IPS DF 4.7 (cell line): ENCODE measurements at regions not wholly inside any gene's neighbourhood (a gene's known extent, or its start where the extent isn't known, plus 50 kb on each side); places are given as distances from the start of the nearest gene placed in this dataset.
"Not testable (repeated sequence)": the region's sequence is repeated elsewhere in the genome, so short reads cannot be mapped to it uniquely, and the experiment has no call there.

Experiments
- DNase-seq: peaks from one replicate; pipeline ENCODE4 v3.0.0-alpha.2; 2013; ENCODE audit warnings: low spot score; ENCODE audit errors: extremely low read depth

- not testable (repeated sequence) for DNase-seq
Observed at GRCh38 chr6:28621268-28621667, 95.6 kb downstream of the GPX5 start.

GRCh38 chr6:28623242-28623641 lies 97.6 kb downstream of the GPX5 start:
- DNase-seq: not testable (repeated sequence)

GRCh38 chr6:28626386-28626785 lies 100.7 kb downstream of the GPX5 start:
- DNase-seq: not testable (repeated sequence)

DNA sequence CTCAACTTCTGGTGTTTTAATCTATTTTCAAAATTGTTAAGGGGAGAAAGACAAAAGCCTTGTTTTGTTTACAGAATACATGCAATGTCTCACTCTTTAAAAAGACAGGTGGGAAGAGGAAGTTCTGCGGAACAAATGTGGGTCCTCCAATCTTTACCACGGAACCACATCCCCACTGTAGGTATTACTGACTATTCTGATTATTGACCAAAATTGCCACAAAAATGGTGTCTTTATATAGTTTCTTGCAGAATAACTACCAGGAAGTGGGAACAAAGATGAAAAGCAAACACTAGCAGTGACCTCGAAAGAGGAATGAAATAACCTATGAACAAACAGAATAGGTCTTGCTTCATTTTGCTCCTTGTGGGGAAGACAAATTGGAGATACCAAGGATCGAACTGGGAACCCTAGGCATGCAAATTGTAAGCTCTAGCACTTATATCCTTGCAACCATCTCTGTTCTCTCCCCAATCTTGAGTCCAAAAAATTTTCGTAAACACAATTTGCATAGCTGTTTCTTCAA lies 106.7 kb downstream of the GPX5 start:
- no peak for DNase-seq

GRCh38 chr6:28633445-28634215 lies 107.9 kb downstream of the GPX5 start:
- DNase-seq: no peak

DNA sequence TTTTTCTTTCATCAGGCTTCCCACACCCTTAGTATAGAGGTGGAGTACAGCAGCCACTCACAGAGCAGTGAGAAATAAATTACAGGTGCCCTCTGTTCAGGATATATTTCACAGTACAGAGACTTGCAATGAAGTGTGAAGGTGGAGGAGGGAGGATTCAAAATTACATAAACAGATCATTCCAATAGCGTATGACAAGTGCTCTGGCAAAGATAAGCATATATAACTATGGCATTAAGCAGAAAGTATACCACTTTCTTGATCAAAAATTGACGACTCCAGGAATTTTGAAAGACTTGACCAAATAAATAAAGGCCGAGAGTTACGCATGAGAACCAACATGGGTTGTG lies 108.7 kb downstream of the GPX5 start:
- no peak for DNase-seq

- DNase-seq: no peak
Observed at GRCh38 chr6:28634761-28635546, 109.3 kb downstream of the GPX5 start.

DNA sequence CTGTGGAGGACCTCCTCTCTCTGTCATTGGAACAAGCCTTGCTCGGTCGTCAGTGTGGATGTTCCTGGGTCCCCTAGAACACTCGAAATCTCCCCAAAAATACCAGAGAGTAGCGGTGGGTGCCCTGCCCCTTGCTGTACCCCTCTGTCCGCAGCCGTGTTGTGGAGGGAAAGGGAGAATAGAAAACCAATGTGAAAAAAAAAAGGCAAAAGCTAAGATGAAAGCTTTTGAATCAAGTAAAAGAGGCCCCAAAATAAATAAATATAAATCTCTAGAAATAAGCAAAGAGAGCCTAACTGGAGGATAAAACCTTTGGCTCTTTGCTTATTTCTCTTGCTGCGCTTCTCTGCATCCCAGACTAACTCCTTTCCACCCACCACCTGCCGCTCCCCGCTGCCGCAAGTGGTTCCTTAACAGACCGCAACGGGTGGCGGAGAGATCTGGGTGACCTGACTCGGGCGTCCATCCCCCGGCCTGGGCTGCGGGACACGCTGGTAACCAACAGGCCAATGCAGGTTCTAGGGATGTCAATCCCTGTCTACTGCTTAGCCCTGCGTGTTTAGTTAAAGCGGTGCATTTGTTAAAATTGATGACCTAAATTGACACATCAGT lies 110.0 kb downstream of the GPX5 start:
- DNase-seq: no peak

DNA sequence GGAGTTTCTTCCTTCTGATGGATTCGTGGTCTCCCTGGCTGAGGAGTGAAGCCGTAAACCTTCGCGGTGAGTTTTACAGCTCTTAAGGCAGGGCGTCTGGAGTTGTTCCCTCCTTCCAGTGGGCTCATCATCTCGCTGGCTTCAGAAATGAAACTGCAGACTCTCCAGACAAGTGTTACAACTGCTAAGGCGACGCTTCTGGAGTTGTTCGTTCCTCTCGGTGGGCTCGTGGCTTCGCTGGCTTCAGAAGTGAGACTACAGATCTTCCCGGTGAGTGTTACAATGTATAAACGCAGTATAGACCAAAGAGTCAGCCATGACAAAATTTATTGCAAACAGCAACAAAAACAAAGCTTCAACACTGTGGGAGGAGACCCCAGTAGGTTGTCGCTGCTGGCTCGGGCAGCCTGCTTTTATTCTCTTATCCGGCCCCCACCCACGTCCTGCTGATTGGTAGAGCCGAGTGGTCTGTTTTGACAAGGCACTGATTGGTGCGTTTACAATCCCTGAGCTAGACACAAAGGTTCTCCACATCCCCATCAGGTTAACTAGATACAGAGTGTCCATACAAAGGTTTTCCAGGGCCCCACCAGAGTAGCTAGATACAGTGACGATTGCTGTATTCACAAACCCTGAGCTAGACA lies 113.2 kb downstream of the GPX5 start:
- no peak for DNase-seq

DNA sequence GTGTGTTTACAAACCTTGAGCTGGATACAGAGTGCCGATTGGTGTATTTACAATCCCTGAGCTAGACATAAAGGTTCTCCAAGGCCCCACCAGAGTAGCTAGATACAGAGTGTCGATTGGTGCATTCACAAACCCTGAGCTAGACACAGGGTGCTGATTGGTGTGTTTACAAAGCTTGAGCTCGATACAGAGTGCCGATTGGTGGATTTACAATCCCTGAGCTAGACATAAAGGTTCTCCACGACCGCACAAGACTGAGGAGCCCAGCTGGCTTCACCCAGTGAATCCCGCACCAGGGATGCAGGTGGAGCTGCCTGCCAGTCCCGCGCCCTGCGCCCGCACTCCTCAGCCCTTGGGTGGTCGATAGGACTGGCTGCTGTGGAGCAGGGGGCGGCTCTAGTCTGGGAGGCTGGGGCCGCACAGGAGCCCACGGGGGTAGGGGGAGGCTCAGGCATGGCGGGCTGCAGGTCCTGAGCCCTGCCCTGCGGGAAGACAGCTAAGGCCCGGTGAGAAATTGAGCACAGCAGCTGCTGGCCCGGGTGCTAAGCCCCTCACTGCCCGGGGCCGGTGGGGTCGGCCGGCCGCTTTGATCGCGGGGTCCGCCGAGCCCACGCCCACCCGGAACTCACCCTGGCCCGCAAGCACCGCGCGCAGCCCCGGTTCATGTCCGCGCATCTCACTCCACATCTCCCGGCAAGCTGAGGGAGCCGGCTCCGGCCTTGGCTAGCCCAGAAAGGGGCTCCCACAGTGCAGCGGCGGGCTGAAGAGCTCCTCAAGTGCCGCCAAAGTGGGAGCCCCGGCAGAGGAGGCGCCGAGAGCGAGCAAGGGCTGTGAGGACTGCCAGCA lies 114.0 kb downstream of the GPX5 start:
- not testable (repeated sequence) for DNase-seq

DNA sequence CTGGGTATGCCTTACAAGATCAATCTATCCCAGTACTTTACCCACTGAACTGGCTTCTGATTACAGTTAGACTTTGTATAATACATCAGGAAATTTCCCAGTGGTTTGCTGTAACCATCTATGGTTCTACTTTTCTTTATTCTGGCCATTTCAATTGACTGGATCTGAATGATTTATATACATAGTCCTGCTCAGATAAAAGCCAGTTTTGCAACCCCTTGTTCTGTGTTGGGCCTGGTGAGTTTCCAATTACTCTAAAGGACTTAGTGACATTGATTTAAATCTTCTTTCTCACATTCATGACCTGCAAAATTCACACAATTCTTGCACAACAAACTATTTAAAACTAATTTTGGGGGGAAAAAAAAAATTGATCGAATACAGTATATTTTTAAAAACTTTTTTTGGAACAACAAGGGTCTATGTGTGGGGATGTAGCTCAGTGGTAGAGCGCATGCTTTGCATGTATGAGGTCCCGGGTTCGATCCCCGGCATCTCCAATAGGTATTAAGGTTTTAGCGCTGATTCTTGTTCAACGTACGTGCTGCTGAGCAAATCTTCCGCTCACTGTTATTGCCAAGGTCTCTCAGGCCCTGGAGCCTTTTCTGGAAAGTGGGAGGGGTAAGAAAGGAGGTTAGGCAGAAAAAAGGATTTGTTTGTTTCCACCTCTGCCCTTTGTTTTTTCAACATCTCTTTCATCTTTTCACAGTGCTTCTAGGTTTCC lies 117.5 kb downstream of the GPX5 start:
- DNase-seq: no peak

DNA sequence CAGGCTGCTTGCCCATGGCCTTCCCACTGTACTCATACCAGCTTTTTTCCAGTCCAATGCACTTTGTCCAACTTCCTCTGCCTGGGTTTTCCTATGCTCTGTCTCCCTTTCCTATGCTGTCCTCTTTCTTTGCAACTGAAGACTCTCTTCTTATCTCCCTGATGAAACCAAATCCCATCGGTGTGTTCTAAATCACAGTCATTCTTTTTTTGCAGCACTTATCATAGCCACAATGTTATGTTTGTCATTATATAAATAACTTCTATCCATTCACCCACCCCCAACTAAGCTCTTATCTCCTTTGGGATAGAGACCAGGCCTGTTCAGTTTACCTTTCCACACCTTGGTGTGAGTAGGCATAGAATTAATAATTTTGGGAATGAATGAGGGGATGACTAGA lies 121.0 kb downstream of the GPX5 start:
- no peak for DNase-seq

DNA sequence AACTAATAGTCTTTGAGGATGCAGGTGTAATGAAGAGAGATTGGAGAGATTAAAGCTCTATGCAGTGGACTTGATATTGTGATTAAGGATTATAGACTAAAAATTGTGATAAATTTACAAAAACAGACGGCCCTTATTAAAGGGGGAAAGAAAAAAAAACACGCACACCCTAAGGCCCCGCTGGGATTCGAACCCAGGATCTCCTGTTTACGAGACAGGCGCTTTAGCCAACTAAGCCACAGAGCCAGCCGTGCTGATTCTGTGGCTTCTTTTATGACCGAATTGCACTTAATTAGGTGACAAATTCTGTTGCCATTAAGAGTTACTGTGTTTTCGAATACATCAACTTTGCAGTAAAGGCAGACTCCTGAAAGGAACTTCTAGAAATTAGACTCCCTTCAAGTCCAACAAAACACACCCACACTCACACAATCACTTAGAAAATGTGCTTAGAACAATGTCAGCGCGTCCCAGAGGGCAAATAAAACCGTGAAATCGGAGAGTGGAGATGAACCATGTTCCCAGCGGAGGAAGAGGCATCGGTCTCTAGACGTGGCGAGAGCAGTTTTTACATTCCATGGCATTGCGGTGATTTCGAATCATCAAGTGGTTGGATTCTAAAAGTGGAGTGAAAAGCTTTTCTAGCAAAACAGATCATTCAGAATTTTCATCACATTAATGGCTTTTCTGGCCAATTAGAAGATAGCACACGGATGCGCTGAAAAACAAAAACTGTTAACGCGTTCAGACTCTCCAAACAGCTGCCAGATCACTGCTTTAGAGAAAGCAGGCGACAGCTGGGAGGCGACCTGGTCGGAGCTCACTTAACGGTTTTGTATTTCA lies 122.6 kb downstream of the GPX5 start:
- DNase-seq: no peak

- DNase-seq: no peak
Observed at GRCh38 chr6:28648878-28649375, 123.2 kb downstream of the GPX5 start.

DNA sequence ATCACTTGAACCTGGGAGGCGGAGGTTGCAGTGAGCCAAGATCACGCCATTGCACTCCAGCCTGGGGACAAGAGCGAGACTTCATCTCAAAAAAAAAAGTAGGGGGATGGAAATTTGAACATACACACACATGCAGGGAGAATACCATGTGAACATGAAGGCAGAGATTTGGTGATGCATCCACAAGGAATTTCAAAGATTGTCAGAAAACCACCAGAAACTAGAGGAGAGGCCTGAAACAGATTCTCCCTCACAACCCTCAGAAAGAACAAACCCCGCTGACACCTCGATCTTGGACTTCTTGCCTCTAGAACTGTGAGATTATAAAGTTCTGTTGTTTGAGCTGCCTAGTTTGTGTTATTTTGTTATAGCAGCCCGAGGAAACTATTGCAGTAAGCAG lies 125.5 kb downstream of the GPX5 start:
- no peak for DNase-seq

DNA sequence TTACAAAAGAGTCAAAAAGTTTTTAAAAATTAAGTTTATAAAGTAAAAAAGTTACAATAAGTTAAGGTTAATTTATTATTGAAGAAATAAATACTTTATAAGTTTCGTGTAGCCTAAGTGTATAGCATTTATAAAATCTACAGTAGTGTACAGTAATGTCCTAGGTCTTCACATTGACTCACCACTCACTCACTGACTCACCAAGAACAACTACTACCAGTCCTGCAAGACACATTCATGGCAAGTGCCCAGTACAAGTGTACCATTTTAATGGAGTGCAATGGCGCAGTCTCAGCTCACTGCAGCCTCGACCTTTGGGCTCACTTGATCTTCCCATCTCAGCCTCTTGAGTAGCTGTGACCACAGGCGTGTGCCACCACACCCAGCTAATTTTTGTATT lies 128.2 kb downstream of the GPX5 start:
- no peak for DNase-seq

DNA sequence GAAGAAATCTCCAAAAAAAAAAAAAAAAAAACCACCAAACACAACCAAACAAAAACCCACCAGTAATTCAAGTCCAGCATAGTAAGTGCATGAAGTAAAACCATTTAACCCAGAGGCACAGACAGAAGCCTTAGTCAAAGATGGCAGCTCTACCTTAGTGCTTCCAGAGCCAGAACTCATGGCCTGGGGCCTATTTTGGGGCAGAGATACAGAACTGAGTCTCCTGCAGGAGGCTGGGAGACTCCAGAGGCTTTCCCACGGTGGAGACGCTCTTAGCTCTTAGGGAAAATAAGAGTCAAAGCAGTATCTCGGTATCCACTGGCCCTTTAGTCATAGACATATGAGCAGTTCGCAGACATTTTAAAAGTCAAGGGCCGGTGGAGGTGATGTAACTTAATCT lies 129.5 kb downstream of the GPX5 start:
- DNase-seq: no peak

DNA sequence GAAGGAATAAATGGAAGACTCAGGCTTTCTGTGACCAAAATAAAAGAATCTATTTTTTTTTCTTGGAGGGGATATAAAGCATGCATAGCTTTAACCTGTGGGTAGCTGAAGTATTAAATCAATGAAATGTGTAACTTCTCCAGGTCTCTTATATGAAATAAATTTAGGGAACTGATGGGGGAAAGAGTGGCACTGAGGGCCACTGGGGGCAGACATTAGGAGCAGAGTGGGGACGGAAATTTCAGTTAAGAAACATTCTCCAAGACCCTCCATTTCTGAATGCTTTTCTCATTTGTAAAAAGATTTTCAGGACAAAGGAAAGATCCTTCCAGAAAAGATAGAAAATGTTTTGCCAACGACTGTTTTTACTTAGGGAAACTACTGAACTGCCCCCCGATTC lies 131.0 kb downstream of the GPX5 start:
- no peak for DNase-seq

GRCh38 chr6:28657381-28657768 lies 131.7 kb downstream of the GPX5 start:
- DNase-seq: no peak
